ENCODE measurements at regions not wholly inside any gene's neighbourhood (a gene's known extent, or its start where the extent isn't known, plus 50 kb on each side); places are given as distances from the start of the nearest gene placed in this dataset.

DNA sequence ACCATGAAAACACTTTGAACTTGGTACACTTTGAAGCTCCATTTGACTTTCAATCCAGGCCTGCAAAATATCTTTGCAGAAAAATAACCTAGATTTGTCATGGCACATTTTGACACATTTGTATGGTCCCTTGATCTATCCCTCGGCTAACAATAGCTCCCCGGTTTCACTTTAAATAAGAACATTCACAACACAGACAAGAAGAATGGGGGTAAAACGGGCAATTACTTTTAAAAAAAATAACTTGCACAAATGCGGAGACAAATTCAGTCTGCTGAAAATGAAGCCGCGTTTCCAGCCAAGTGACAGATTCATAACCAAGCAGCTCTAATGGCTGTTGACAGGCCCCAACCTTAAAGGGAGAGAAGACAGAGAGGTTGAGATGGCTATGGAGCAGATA lies 218.2 kb downstream of the NPHP4 start:
- TF ChIP-seq, protein P1, sequence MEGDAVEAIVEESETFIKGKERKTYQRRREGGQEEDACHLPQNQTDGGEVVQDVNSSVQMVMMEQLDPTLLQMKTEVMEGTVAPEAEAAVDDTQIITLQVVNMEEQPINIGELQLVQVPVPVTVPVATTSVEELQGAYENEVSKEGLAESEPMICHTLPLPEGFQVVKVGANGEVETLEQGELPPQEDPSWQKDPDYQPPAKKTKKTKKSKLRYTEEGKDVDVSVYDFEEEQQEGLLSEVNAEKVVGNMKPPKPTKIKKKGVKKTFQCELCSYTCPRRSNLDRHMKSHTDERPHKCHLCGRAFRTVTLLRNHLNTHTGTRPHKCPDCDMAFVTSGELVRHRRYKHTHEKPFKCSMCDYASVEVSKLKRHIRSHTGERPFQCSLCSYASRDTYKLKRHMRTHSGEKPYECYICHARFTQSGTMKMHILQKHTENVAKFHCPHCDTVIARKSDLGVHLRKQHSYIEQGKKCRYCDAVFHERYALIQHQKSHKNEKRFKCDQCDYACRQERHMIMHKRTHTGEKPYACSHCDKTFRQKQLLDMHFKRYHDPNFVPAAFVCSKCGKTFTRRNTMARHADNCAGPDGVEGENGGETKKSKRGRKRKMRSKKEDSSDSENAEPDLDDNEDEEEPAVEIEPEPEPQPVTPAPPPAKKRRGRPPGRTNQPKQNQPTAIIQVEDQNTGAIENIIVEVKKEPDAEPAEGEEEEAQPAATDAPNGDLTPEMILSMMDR (conservative IDR thresholded peaks at IDR 0.05 in 1 of 2, IDR thresholded peaks at IDR 0.05 in 1 of 2; ENCODE audit: low read depth in 1 of 2, low read length in 2 of 2) = no peak
- no peak for TF ChIP-seq EZH2 (IDR thresholded peaks at IDR 0.05; ENCODE audit: low read length, missing control alignments)

All from fibroblast of lung (primary cell).